A549 (cell line): ENCODE measurements at regions not wholly inside any gene's neighbourhood (a gene's known extent, or its start where the extent isn't known, plus 50 kb on each side); places are given as distances from the start of the nearest gene placed in this dataset.
"Not testable (repeated sequence)": the region's sequence is repeated elsewhere in the genome, so short reads cannot be mapped to it uniquely, and the experiment has no call there.

Experiments used
- ATAC-seq, 2 experiments: fragments of 200-7000 bp in 1 of 2; fragments of >200 bp in 1 of 2; cut with Nextera tagmentation in 1 of 2; cut with Tn5 transposase in 1 of 2; 3 replicates each; pipeline versions ENCODE4 v1.8.0 to v1.9.1; 2018 to 2020; ENCODE audit warnings: mild to moderate bottlenecking in 1 of 2, moderate library complexity in 1 of 2
- CTCF ChIA-PET: fragments of 300-600 bp; sonication (Branson Sonifier 250); formaldehyde crosslinking; extraction: SDS; loops from one replicate; lab custom pipeline; 2021; ENCODE audit warnings: antibody characterized with exemption, inconsistent platforms; lab: Yijun Ruan, JAX
- POLR2A ChIA-PET: fragments of 350-600 bp; formaldehyde crosslinking; extraction: SDS; loops from one replicate; lab custom pipeline; 2021; ENCODE audit warnings: antibody characterized with exemption, inconsistent platforms; lab: Yijun Ruan, JAX
- DNase-seq, 2 experiments: peaks; one replicate each; pipeline versions ENCODE4 v3.0.0 to v3.0.0-alpha.2; 2011 to 2016; ENCODE audit warnings: low read depth in 1 of 2, low spot score in 1 of 2
- FAIRE-seq: peaks from 2 replicates; lab custom pipeline; 2011; peaks lifted over from hg19 to GRCh38; lab: Jason Lieb, UNC
- H3K27ac ChIP-seq, 2 experiments: fragments of >200 bp; sonication (Bioruptor Twin); formaldehyde crosslinking; 3 replicates each; pipeline ENCODE4 v1.5.1; 2016 to 2017
- H3K4me1 ChIP-seq: fragments of >200 bp; sonication (Bioruptor Twin); formaldehyde crosslinking; 3 replicates; pipeline ENCODE4 v1.6.1; 2016
- H3K4me2 ChIP-seq: fragments of >200 bp; sonication (Bioruptor Twin); formaldehyde crosslinking; 3 replicates; pipeline ENCODE4 v1.6.1; 2016
- H3K4me3 ChIP-seq: fragments of >200 bp; sonication (Bioruptor Twin); formaldehyde crosslinking; 3 replicates; pipeline ENCODE4 v1.5.1; 2016
- H3K9me3 ChIP-seq: fragments of >200 bp; sonication (Bioruptor Twin); formaldehyde crosslinking; 3 replicates; pipeline ENCODE4 v1.6.1; 2016
- BHLHE40 ChIP-seq: IDR thresholded peaks from 2 replicates; pipeline ENCODE4 v1.6.1; 2012; ENCODE audit warnings: low read depth, low read length, inconsistent platforms
- CBX2 ChIP-seq: fragments of 200-600 bp; sonication (generic); IDR thresholded peaks from 2 replicates; pipeline ENCODE4 v1.6.1; 2016; ENCODE audit warnings: low read depth, mild to moderate bottlenecking, borderline replicate concordance
- CBX8 ChIP-seq: fragments of 200-600 bp; sonication (generic); IDR thresholded peaks from 2 replicates; pipeline ENCODE4 v1.6.1; 2016
- E2F6 ChIP-seq: IDR thresholded peaks from 2 replicates; pipeline ENCODE4 v1.6.1; 2012; ENCODE audit warnings: low read depth, borderline replicate concordance
- EHMT2 ChIP-seq: fragments of 200-600 bp; sonication (generic); IDR thresholded peaks from 2 replicates; pipeline ENCODE4 v1.6.1; 2016; ENCODE audit warnings: antibody characterized with exemption, low read depth, mild to moderate bottlenecking, moderate library complexity
- ESRRA ChIP-seq: fragments of 150-350 bp; IDR thresholded peaks from 2 replicates; pipeline ENCODE4 v1.6.1; 2014; ENCODE audit warnings: mild to moderate bottlenecking, low read length, borderline replicate concordance
- FOSL2 ChIP-seq, 2 experiments: fragments of 450-650 bp in 1 of 2; fragments of >200 bp in 1 of 2; sonication (Bioruptor Twin) in 1 of 2; formaldehyde crosslinking; IDR thresholded peaks; 2 replicates each; pipeline versions ENCODE4 v1.5.0 to v1.6.1; 2016 to 2020; ENCODE audit warnings: mild to moderate bottlenecking in 1 of 2, moderate library complexity in 1 of 2
- FOXS1 ChIP-seq: fragments of 250-450 bp; sonication (Bioruptor Pico); IDR thresholded peaks from 2 replicates; pipeline ENCODE4 v1.5.0; 2020; ENCODE audit warnings: mild to moderate bottlenecking, moderate library complexity
- HEYL ChIP-seq: fragments of 250-450 bp; sonication (Bioruptor Pico); IDR thresholded peaks from 2 replicates; pipeline ENCODE4 v1.8.0; 2021; ENCODE audit warnings: mild to moderate bottlenecking, moderate library complexity
- HOXA7 ChIP-seq: fragments of 250-450 bp; sonication (Bioruptor Pico); IDR thresholded peaks from 2 replicates; pipeline ENCODE4 v1.5.0; 2020; ENCODE audit warnings: mild to moderate bottlenecking, moderate library complexity
- HOXB5 ChIP-seq: fragments of 250-450 bp; sonication (Bioruptor Pico); IDR thresholded peaks from 2 replicates; pipeline ENCODE4 v1.5.0; 2020; ENCODE audit warnings: mild to moderate bottlenecking, moderate library complexity
- MAFK ChIP-seq: fragments of 450-650 bp; IDR thresholded peaks from 2 replicates; pipeline ENCODE4 v1.6.1; 2014; ENCODE audit not compliant: partially characterized antibody
- MYC ChIP-seq: IDR thresholded peaks from 2 replicates; pipeline ENCODE4 v1.6.1; 2012; ENCODE audit warnings: mild to moderate bottlenecking, inconsistent platforms, low read length, improper control_type of control experiment, borderline replicate concordance
- NFE2L2 ChIP-seq: fragments of 150-350 bp; conservative IDR thresholded peaks from 2 replicates; pipeline ENCODE4 v1.6.1; 2014; ENCODE audit warnings: low read length
- NR3C1 ChIP-seq: fragments of >200 bp; sonication (Bioruptor Twin); formaldehyde crosslinking; IDR thresholded peaks from 3 replicates; pipeline ENCODE4 v1.6.1; 2017
- POLR2A ChIP-seq: IDR thresholded peaks from 2 replicates; pipeline ENCODE4 v1.6.1; 2012; ENCODE audit warnings: mild to moderate bottlenecking, low read length
- RAD21 ChIP-seq, 2 experiments: fragments of >200 bp in 1 of 2; sonication (Bioruptor Twin) in 1 of 2; formaldehyde crosslinking in 1 of 2; IDR thresholded peaks in 1 of 2; conservative IDR thresholded peaks in 1 of 2; 2 replicates in 1 of 2; 3 replicates in 1 of 2; pipeline ENCODE4 v1.6.1; 2012 to 2018; ENCODE audit warnings: inconsistent platforms in 1 of 2
- RCOR1 ChIP-seq: fragments of 150-350 bp; IDR thresholded peaks from 2 replicates; pipeline ENCODE4 v1.6.1; 2014; ENCODE audit warnings: antibody characterized with exemption, low read length, low read depth
- RFX5 ChIP-seq: fragments of 450-650 bp; IDR thresholded peaks from 2 replicates; pipeline ENCODE4 v1.7.1; 2014; ENCODE audit warnings: antibody characterized with exemption, mild to moderate bottlenecking, moderate library complexity
- TP53 ChIP-seq: fragments of 250-450 bp; sonication (Bioruptor Pico); IDR thresholded peaks from 2 replicates; pipeline ENCODE4 v1.5.0; 2021; ENCODE audit warnings: mild to moderate bottlenecking, moderate library complexity
- WGBS: methylation state at CpG from one replicate; pipeline ENCODE4 v1.1.6; 2017; ENCODE audit errors: missing lambda C conversion rate; 5-methylcytosine and 5-hydroxymethylcytosine counted together

- Histone ChIP-seq H3K4me1 (no peaks in the 10 kb centered on the region), H3K9me3 (no peaks in the 10 kb centered on the region), H3K4me3 (no peak overlapping the region), H3K27ac (no peak overlapping the region), H3K4me2 (no peak overlapping the region)
- TF ChIP-seq POLR2A, result no peak
- no peak for TF ChIP-seq TP53 (CRISPR knock-in tag)
- TF ChIP-seq CBX8, result no peak
- TF ChIP-seq FOXS1 (CRISPR knock-in tag), result no peak
- TF ChIP-seq BHLHE40, result no peak
- ChIA-PET CTCF (interaction anchor here (0.6 kb wide), 2 partner anchors 12 to 672 kb away, joined by 3 to 4 read pairs; no protein-coding TSS in a partner anchor), POLR2A (interaction anchor here (0.6 kb wide), 1 partner anchor 42 kb away, joined by 3 read pairs; no protein-coding TSS in a partner anchor)
- WGBS, result 11% methylated on average over 4 of the region's 4 CpGs
- FAIRE-seq (no peak), DNase-seq (no peak), ATAC-seq (no peak)
Observed at GRCh38 chr13:76300688-76301087, 585.5 kb downstream of the KCTD12 start.

- no peak overlapping the region for H3K4me3 ChIP-seq
- no peak for DNase-seq
- H3K4me2 ChIP-seq, result no peak overlapping the region
- POLR2A ChIA-PET, result no interaction called here
- ATAC-seq, result no peak
- H3K4me1 ChIP-seq, result peaks cover 12% of the 10 kb centered on the region
- TF ChIP-seq BHLHE40 (no peak), NFE2L2 (no peak), HEYL (no peak), HOXB5 (no peak), RAD21 (conservative IDR thresholded peaks at IDR 0.05 in 1 of 2, IDR thresholded peaks at IDR 0.05 in 1 of 2) (no peak), NR3C1 (no peak), RCOR1 (no peak), RFX5 (no peak), FOXS1 (CRISPR knock-in tag) (no peak)
- CTCF ChIA-PET, result no interaction called here
- WGBS, result 78% methylated on average over 6 of the region's 6 CpGs
- H3K27ac ChIP-seq, result no peak overlapping the region
- H3K9me3 ChIP-seq, result no peaks in the 10 kb centered on the region
- FAIRE-seq, result no peak
Observed at GRCh38 chr13:76297331-76297730, 588.9 kb downstream of the KCTD12 start.

- ChIA-PET CTCF (no interaction called here), POLR2A (no interaction called here)
- FAIRE-seq, result no peak
- Histone ChIP-seq H3K9me3 (no peaks in the 10 kb centered on the region), H3K4me1 (peaks cover 12% of the 10 kb centered on the region), H3K27ac (no peak overlapping the region), H3K4me3 (no peak overlapping the region), H3K4me2 (no peak overlapping the region)
- TF ChIP-seq MAFK (no peak), BHLHE40 (no peak), POLR2A (no peak), ESRRA (no peak)
- 74% methylated on average over 4 of the region's 4 CpGs for WGBS
- no peak for DNase-seq
- no peak for ATAC-seq
Observed at GRCh38 chr13:76296751-76297150, 589.5 kb downstream of the KCTD12 start.

GRCh38 chr13:76295020-76295419 is 591.2 kb downstream of the KCTD12 start:
- not testable (repeated sequence) for H3K27ac ChIP-seq, DNase-seq
- WGBS, result 92% methylated on average over 11 of the region's 25 CpGs

GRCh38 chr13:76293751-76294150 is 592.5 kb downstream of the KCTD12 start:
- FAIRE-seq (no peak), ATAC-seq (no peak; a peak in 1 of 6 replicates), DNase-seq (peak; percentile 0 to 1)
- ChIA-PET CTCF (no interaction called here), POLR2A (no interaction called here)
- H3K4me3 ChIP-seq, result no peak overlapping the region
- H3K27ac ChIP-seq, result no peak overlapping the region
- peak overlapping the region; percentile 47 for H3K4me2 ChIP-seq
- TF ChIP-seq MYC (no peak), HOXA7 (CRISPR knock-in tag) (no peak), FOSL2 (IDR thresholded peaks at IDR 0.05) (no peak), FOSL2 (CRISPR knock-in tag; IDR thresholded peaks at IDR 0.05) (no peak), EHMT2 (no peak), CBX2 (no peak), HEYL (no peak), E2F6 (no peak)
- H3K4me1 ChIP-seq, result peaks cover 12% of the 10 kb centered on the region
- no peaks in the 10 kb centered on the region for H3K9me3 ChIP-seq

More at GRCh38 chr13:76295020-76295419, 591.2 kb downstream of the KCTD12 start:
- H3K4me2 ChIP-seq, FAIRE-seq, H3K9me3 ChIP-seq, H3K4me3 ChIP-seq, CTCF ChIA-PET, ATAC-seq, POLR2A ChIA-PET: not testable (repeated sequence)
- H3K4me1 ChIP-seq, result peaks cover 12% of the 10 kb centered on the region
